ENCODE measurements at regions not wholly inside any gene's neighbourhood (a gene's known extent, or its start where the extent isn't known, plus 50 kb on each side); places are given as distances from the start of the nearest gene placed in this dataset.

DNA sequence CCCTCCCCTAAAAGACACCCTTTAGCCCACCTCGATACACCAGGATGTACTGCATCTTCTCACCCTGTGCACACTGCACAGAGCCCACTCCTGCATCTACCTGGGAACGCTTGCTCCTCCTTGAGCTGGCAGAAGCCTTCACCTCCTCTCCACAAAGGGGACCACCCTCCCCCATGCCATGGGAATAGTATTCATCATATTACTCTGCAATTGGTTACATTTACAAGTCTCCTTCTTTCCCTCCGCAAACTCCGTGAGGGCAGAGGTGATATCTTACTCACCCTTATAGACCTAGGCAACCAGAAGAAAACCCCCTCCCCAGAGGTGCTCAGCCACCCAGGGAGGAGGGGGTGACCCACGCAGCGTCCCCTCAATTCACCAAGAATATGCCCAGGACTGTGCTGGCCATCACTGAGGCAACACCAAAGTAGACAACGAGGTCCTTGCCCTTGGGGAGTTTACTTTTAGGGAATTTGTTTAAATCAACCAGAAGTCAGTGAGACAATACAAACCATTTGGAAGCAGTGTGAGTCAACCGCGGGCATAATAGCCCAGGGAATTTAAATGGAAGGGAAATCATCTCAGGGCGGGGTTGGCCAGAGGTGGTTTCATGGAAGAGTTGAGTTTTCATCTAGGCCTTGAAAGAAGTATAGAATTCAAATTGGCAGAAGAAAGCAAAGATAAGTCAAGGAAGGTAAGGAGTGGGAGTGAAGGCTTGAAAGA lies 214.5 kb downstream of the BARX2 start:
- Histone ChIP-seq H3K27ac (ENCODE audit: low read depth in 1 of 2, low read length in 1 of 2) (no peak overlapping the region), H3K4me1 (ENCODE audit: control insufficient read depth in 5 of 5, insufficient read depth in 5 of 5, low read length in 5 of 5) (no peaks in the 10 kb centered on the region), H3K4me3 (no peak overlapping the region), H3K9me3 (ENCODE audit: control insufficient read depth in 4 of 4, insufficient read depth in 3 of 4, low read length in 3 of 4) (peaks cover 0 to 2% (median 0%) of the 10 kb centered on the region in 4 donors), H3K36me3 (ENCODE audit: control insufficient read depth in 4 of 4, insufficient read depth in 4 of 4, low read length in 4 of 4) (no peaks in the 10 kb centered on the region), H3K27me3 (ENCODE audit: control insufficient read depth in 3 of 3, insufficient read depth in 3 of 3, low read length in 2 of 3) (no peaks in the 10 kb centered on the region), H3K9ac (ENCODE audit: insufficient read depth in 1 of 2, low read length in 2 of 2) (no peak overlapping the region)
- DNase-seq (no peak), ATAC-seq (ENCODE audit: insufficient read depth, low FRiP score) (no peak)
- 72 to 75% methylated on average over 10 of the region's 10 CpGs for WGBS, 2 donors
- TF ChIP-seq, protein P1, sequence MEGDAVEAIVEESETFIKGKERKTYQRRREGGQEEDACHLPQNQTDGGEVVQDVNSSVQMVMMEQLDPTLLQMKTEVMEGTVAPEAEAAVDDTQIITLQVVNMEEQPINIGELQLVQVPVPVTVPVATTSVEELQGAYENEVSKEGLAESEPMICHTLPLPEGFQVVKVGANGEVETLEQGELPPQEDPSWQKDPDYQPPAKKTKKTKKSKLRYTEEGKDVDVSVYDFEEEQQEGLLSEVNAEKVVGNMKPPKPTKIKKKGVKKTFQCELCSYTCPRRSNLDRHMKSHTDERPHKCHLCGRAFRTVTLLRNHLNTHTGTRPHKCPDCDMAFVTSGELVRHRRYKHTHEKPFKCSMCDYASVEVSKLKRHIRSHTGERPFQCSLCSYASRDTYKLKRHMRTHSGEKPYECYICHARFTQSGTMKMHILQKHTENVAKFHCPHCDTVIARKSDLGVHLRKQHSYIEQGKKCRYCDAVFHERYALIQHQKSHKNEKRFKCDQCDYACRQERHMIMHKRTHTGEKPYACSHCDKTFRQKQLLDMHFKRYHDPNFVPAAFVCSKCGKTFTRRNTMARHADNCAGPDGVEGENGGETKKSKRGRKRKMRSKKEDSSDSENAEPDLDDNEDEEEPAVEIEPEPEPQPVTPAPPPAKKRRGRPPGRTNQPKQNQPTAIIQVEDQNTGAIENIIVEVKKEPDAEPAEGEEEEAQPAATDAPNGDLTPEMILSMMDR (IDR thresholded peaks at IDR 0.05; ENCODE audit: control extremely low read depth, extremely low read depth): no peak

DNA sequence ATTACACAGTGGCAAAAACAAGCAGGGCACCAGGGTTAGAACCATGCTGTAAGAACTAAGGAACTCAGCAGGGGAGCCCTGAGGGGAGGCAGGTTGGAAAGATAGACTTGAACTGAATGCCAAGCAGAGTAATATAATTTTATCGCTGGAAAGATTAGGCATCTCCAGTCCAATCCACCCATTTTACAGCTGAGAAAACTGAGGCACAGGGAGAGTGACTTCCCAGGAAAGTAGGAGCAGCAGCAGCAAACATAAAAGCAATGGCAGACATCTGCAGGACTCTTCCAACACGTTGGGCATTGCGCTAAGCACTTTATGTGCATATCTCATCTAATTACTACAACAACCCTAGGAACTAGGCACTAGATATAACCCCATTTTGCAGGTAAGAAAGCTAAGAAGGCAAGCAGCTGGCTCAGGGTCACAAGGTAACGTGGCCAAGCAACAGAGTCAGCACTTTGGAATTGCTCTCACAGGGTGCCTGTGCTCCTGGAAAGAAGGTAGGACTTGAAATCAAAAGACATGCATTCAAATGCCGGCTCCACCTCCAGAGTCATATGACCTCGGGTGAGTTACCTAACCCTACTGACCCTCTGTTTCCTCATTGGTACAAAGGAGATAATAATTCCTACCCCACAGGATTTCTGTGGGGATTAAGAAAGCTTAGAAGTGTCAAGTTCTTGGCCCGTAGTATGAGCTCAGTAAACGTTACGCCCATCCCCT lies 215.3 kb downstream of the BARX2 start:
- Histone ChIP-seq H3K27me3 (ENCODE audit: control insufficient read depth in 3 of 3, insufficient read depth in 3 of 3, low read length in 2 of 3) (peaks cover 0 to 2% (median 0%) of the 10 kb centered on the region in 3 donors), H3K27ac (ENCODE audit: low read depth in 1 of 2, low read length in 1 of 2) (no peak overlapping the region), H3K9ac (ENCODE audit: insufficient read depth in 1 of 2, low read length in 2 of 2) (no peak overlapping the region), H3K4me3 (no peak overlapping the region), H3K9me3 (ENCODE audit: control insufficient read depth in 4 of 4, insufficient read depth in 3 of 4, low read length in 3 of 4) (peaks cover 0 to 2% (median 0%) of the 10 kb centered on the region in 4 donors), H3K36me3 (ENCODE audit: control insufficient read depth in 4 of 4, insufficient read depth in 4 of 4, low read length in 4 of 4) (no peaks in the 10 kb centered on the region), H3K4me1 (ENCODE audit: control insufficient read depth in 5 of 5, insufficient read depth in 5 of 5, low read length in 5 of 5) (no peaks in the 10 kb centered on the region)
- no peak for ATAC-seq (ENCODE audit: insufficient read depth, low FRiP score)
- TF ChIP-seq, protein P1 (IDR thresholded peaks at IDR 0.05; ENCODE audit: control extremely low read depth, extremely low read depth): no peak
- DNase-seq: no peak
- 79 to 81% methylated on average over 9 of the region's 9 CpGs for WGBS, 2 donors

DNA sequence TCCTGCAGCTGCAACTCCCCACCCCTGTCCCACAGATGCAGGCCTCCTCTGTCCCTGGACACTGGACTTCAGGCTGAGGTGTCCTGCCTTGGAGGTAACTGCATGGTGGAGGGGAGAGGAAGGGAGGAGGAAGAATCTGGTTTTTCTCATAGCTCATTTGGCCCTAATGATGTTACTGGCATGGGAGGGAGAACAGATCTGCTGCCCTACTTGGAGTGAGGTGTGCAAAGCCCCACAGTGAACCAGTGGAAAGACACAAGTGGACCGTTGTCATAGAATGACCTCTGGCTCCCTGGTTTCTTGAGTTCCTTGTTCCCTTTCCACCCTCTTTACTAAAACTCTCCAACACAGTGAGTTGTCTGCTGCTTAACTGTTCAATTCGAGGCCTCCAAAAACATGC lies 215.9 kb downstream of the BARX2 start:
- Histone ChIP-seq H3K9ac (ENCODE audit: insufficient read depth in 1 of 2, low read length in 2 of 2) (no peak overlapping the region), H3K4me3 (no peak overlapping the region), H3K27me3 (ENCODE audit: control insufficient read depth in 3 of 3, insufficient read depth in 3 of 3, low read length in 2 of 3) (peaks cover 0 to 2% (median 0%) of the 10 kb centered on the region in 3 donors), H3K9me3 (ENCODE audit: control insufficient read depth in 4 of 4, insufficient read depth in 3 of 4, low read length in 3 of 4) (peaks cover 0 to 2% (median 0%) of the 10 kb centered on the region in 4 donors), H3K36me3 (ENCODE audit: control insufficient read depth in 4 of 4, insufficient read depth in 4 of 4, low read length in 4 of 4) (no peaks in the 10 kb centered on the region), H3K4me1 (ENCODE audit: control insufficient read depth in 5 of 5, insufficient read depth in 5 of 5, low read length in 5 of 5) (no peaks in the 10 kb centered on the region), H3K27ac (ENCODE audit: low read depth in 1 of 2, low read length in 1 of 2) (no peak overlapping the region)
- DNase-seq: no peak
- 86% methylated on average over 2 of the region's 2 CpGs for WGBS, 2 donors
- TF ChIP-seq, protein P1 (IDR thresholded peaks at IDR 0.05; ENCODE audit: control extremely low read depth, extremely low read depth): no peak
- no peak for ATAC-seq (ENCODE audit: insufficient read depth, low FRiP score)
